NOMO-1 treated with DMSO at 0.1 percent for 48 hours (cell line): ENCODE measurements at regions not wholly inside any gene's neighbourhood (a gene's known extent, or its start where the extent isn't known, plus 50 kb on each side); places are given as distances from the start of the nearest gene placed in this dataset.
"Not testable (repeated sequence)": the region's sequence is repeated elsewhere in the genome, so short reads cannot be mapped to it uniquely, and the experiment has no call there.

Source experiments
- DNase-seq: peaks from one replicate; lab custom pipeline; 2025; ENCODE audit not compliant: unreplicated experiment; lab: John Stamatoyannopoulos, UW

GRCh38 chr7:38331853-38332595 lies 58.6 kb upstream of the TARP start:
- not testable (repeated sequence) for DNase-seq

- DNase-seq: peak; percentile 17
Measured at GRCh38 chr7:38330861-38331621, 57.6 kb upstream of the TARP start.

GRCh38 chr7:38330039-38330438 lies 56.6 kb upstream of the TARP start:
- DNase-seq: no peak

- no peak for DNase-seq
Measured at GRCh38 chr7:38329340-38329739, 55.9 kb upstream of the TARP start.

- DNase-seq: no peak
Measured at GRCh38 chr7:38328814-38329213, 55.4 kb upstream of the TARP start.

GRCh38 chr7:38327637-38328036 lies 54.2 kb upstream of the TARP start:
- no peak for DNase-seq
